Pancreas (tissue), 10 donors: ENCODE measurements at regions not wholly inside any gene's neighbourhood (a gene's known extent, or its start where the extent isn't known, plus 50 kb on each side); places are given as distances from the start of the nearest gene placed in this dataset.

Experiments
- ATAC-seq, 4 donors: fragments of 200-7000 bp; cut with Tn5 transposase; one replicate each; pipeline versions ENCODE4 v1.8.0 to v1.9.1; 2020; ENCODE audit warnings: mild to moderate bottlenecking in 4 of 4, moderate library complexity in 4 of 4
- DNase-seq, 6 donors: peaks; one replicate each; pipeline ENCODE4 v3.0.0-alpha.2; 2020
- FAIRE-seq: peaks from 2 replicates; lab custom pipeline; 2012; peaks lifted over from hg19 to GRCh38; lab: Jason Lieb, UNC
- H3K27ac ChIP-seq, 4 donors: fragments of 200-600 bp; sonication (generic); 1 replicate in 3 of 4; 2 replicates in 1 of 4; pipeline versions ENCODE4 v1.5.0 to v1.8.0; 2020
- H3K27me3 ChIP-seq, 4 donors: fragments of 200-600 bp; one replicate each; pipeline ENCODE4 v1.8.0; 2021
- H3K36me3 ChIP-seq, 3 donors: fragments of 200-600 bp; sonication (generic) in 1 of 3; one replicate each; pipeline versions ENCODE4 v1.5.0 to v1.8.0; 2020 to 2021
- H3K4me1 ChIP-seq, 3 donors: fragments of 200-600 bp; one replicate each; pipeline ENCODE4 v1.8.0; 2021
- H3K4me3 ChIP-seq, 4 donors: fragments of 200-600 bp; sonication (generic) in 2 of 4; one replicate each; pipeline versions ENCODE4 v1.5.0 to v1.8.0; 2020 to 2021
- H3K9me3 ChIP-seq, 4 donors: fragments of 200-600 bp; one replicate each; pipeline ENCODE4 v1.8.0; 2021
- CTCF ChIP-seq, 4 donors: fragments of 200-600 bp; sonication (generic) in 3 of 4; IDR thresholded peaks; one replicate each; pipeline versions ENCODE4 v1.5.0 to v1.8.0; 2021; ENCODE audit warnings: antibody characterized with exemption in 4 of 4
- WGBS, 2 donors: extraction: QIAGEN DNeasy Blood & Tissue Kit; methylation state at CpG; one replicate each; pipeline ENCODE4 v1.1.7; 2013; 5-methylcytosine and 5-hydroxymethylcytosine counted together
- intact Hi-C, 3 donors: fragments of 100-400 bp; cut with DNase I; formaldehyde crosslinking; loops; one replicate each; pipeline versions ENCODE4 v1.11.1 to v1.14.2; 2022
- donor health status: healthy with polysubstance abuse.
- donor health status: DM: no; HTN: no; CAD: no; lungs with moderate emphysema.
- donor health status: DM: no; HTN: no; CAD: no.
- donor health status: control.
- donor health status: control.
- donor health status: Bipolar disorder and iron deficiency.
- donor health status: DM: yes; HTN: yes; CAD: no.
- donor health status: DM: no; HTN: no; CAD: no.
- donor health status: DM: no; HTN: no; CAD: no.
- donor health status: DM: yes; HTN: yes; CAD: no.

- WGBS, 2 donors: 43 to 52% methylated on average over 3 of the region's 3 CpGs
These were observed 463.5 kb downstream of the TAFA4 start for GRCh38 chr3:68468695-68469375.

GRCh38 chr3:68467465-68467864, 464.9 kb downstream of the TAFA4 start:
- H3K27ac ChIP-seq: no peak overlapping the region
- H3K36me3 ChIP-seq: no peaks in the 10 kb centered on the region
- intact Hi-C loops: no loop called here
- no peak overlapping the region for H3K4me3 ChIP-seq
- no peaks in the 10 kb centered on the region for H3K27me3 ChIP-seq
- WGBS, 2 donors: 23 to 32% methylated on average over 2 of the region's 2 CpGs
- H3K9me3 ChIP-seq: no peaks in the 10 kb centered on the region
- DNase-seq (no peak), FAIRE-seq (no peak), ATAC-seq (no peak)
- no peak for TF ChIP-seq CTCF (IDR thresholded peaks at IDR 0.05)
- no peaks in the 10 kb centered on the region for H3K4me1 ChIP-seq

More at GRCh38 chr3:68468695-68469375, 463.5 kb downstream of the TAFA4 start:
- Histone ChIP-seq H3K27me3 (no peaks in the 10 kb centered on the region), H3K27ac (no peak overlapping the region), H3K4me1 (no peaks in the 10 kb centered on the region), H3K4me3 (no peak overlapping the region), H3K9me3 (no peaks in the 10 kb centered on the region), H3K36me3 (no peaks in the 10 kb centered on the region)
- FAIRE-seq: no peak
- intact Hi-C loops: no loop called here
- DNase-seq: no peak
- ATAC-seq: no peak
- TF ChIP-seq CTCF (IDR thresholded peaks at IDR 0.05): no peak

- intact Hi-C loops: no loop called here
- 48 to 62% methylated on average over 2 of the region's 2 CpGs for WGBS, 2 donors
- H3K4me1 ChIP-seq: no peaks in the 10 kb centered on the region
- no peaks in the 10 kb centered on the region for H3K36me3 ChIP-seq
- no peak for FAIRE-seq
- H3K27ac ChIP-seq: no peak overlapping the region
- DNase-seq: no peak
- no peak for ATAC-seq
- H3K27me3 ChIP-seq: no peaks in the 10 kb centered on the region
- no peak overlapping the region for H3K4me3 ChIP-seq
- no peak for TF ChIP-seq CTCF (IDR thresholded peaks at IDR 0.05)
- H3K9me3 ChIP-seq: no peaks in the 10 kb centered on the region
These were observed 473.8 kb downstream of the TAFA4 start for GRCh38 chr3:68458581-68458980.

GRCh38 chr3:68448510-68449383, 483.6 kb downstream of the TAFA4 start:
- FAIRE-seq: no peak
- Histone ChIP-seq H3K27ac (no peak overlapping the region), H3K9me3 (no peaks in the 10 kb centered on the region), H3K4me3 (no peak overlapping the region), H3K36me3 (no peaks in the 10 kb centered on the region), H3K27me3 (no peaks in the 10 kb centered on the region), H3K4me1 (no peaks in the 10 kb centered on the region)
- WGBS, 2 donors: 47 to 61% methylated on average over 5 of the region's 5 CpGs
- ATAC-seq: no peak
- no peak for TF ChIP-seq CTCF (IDR thresholded peaks at IDR 0.05)
- intact Hi-C loops: no loop called here
- no peak for DNase-seq

- no peaks in the 10 kb centered on the region for H3K4me1 ChIP-seq
- intact Hi-C loops: no loop called here
- DNase-seq (no peak), FAIRE-seq (no peak), ATAC-seq (no peak)
- no peak for TF ChIP-seq CTCF (IDR thresholded peaks at IDR 0.05)
- no peaks in the 10 kb centered on the region for H3K36me3 ChIP-seq
- no peak overlapping the region for H3K4me3 ChIP-seq
- H3K27ac ChIP-seq: no peak overlapping the region
- H3K27me3 ChIP-seq: no peaks in the 10 kb centered on the region
- no peaks in the 10 kb centered on the region for H3K9me3 ChIP-seq
These were observed 484.5 kb downstream of the TAFA4 start for GRCh38 chr3:68447885-68448284.
